Sigmoid colon (tissue), 4 donors: ENCODE measurements at regions not wholly inside any gene's neighbourhood (a gene's known extent, or its start where the extent isn't known, plus 50 kb on each side); places are given as distances from the start of the nearest gene placed in this dataset.

ENCODE experiments used
- EP300 ChIP-seq, 4 donors: sonication (generic); formaldehyde crosslinking; IDR thresholded peaks; one replicate each; pipeline ENCODE4 v1.6.1; 2017; ENCODE audit warnings: antibody characterized with exemption in 4 of 4
- POLR2AphosphoS5 ChIP-seq, 4 donors: sonication (generic); formaldehyde crosslinking; IDR thresholded peaks; one replicate each; pipeline ENCODE4 v1.6.1; 2017; ENCODE audit warnings: antibody characterized with exemption in 4 of 4
- TF ChIP-seq, protein P1 (sequence below), 4 experiments: fragments of 450-650 bp in 3 of 4; fragments of 200-600 bp in 1 of 4; IDR thresholded peaks; one replicate each; pipeline ENCODE4 v1.5.1; 2016 to 2019; ENCODE audit warnings: antibody characterized with exemption in 4 of 4, mild to moderate bottlenecking in 3 of 4, moderate library complexity in 2 of 4

DNA sequence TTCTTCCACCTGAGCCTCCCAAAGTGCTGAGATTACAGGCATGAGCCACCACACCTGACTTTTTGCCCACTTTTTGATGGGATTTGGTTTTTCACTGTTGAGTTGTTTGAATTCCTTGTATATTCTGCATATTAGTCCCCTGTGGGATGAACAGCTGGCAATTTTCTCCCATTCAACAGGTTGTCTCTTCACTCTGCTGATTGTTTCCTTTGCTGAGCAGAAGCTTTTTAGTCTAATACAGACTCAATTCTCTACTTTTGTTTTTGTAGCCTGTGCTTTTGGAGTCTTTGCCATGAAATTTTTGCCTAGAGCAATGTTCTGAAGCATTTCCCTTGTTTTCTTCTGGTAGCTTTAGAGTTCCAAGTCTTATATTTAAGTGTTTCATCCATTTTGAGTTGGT is 62.7 kb upstream of the MFGE8 start:
- TF ChIP-seq, protein P1, sequence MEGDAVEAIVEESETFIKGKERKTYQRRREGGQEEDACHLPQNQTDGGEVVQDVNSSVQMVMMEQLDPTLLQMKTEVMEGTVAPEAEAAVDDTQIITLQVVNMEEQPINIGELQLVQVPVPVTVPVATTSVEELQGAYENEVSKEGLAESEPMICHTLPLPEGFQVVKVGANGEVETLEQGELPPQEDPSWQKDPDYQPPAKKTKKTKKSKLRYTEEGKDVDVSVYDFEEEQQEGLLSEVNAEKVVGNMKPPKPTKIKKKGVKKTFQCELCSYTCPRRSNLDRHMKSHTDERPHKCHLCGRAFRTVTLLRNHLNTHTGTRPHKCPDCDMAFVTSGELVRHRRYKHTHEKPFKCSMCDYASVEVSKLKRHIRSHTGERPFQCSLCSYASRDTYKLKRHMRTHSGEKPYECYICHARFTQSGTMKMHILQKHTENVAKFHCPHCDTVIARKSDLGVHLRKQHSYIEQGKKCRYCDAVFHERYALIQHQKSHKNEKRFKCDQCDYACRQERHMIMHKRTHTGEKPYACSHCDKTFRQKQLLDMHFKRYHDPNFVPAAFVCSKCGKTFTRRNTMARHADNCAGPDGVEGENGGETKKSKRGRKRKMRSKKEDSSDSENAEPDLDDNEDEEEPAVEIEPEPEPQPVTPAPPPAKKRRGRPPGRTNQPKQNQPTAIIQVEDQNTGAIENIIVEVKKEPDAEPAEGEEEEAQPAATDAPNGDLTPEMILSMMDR (IDR thresholded peaks at IDR 0.05): no peak
- TF ChIP-seq POLR2AphosphoS5 (IDR thresholded peaks at IDR 0.05): no peak
- no peak for TF ChIP-seq EP300 (IDR thresholded peaks at IDR 0.05)
